Brain microvascular endothelial cell (primary cell): ENCODE measurements at regions not wholly inside any gene's neighbourhood (a gene's known extent, or its start where the extent isn't known, plus 50 kb on each side); places are given as distances from the start of the nearest gene placed in this dataset.

Experiments
- DNase-seq: peaks from one replicate; pipeline ENCODE4 v3.0.0-alpha.2; 2020
- H3K27ac ChIP-seq: fragments of 250-450 bp; sonication (Bioruptor Pico); 2 replicates; pipeline ENCODE4 v1.5.1; 2020; ENCODE audit warnings: mild to moderate bottlenecking, moderate library complexity
- H3K27me3 ChIP-seq: fragments of 250-450 bp; sonication (Bioruptor Pico); replicated peaks from 2 replicates; pipeline ENCODE4 v1.5.1; 2020; ENCODE audit warnings: mild to moderate bottlenecking
- H3K36me3 ChIP-seq: fragments of 250-450 bp; sonication (Bioruptor Pico); replicated peaks from 2 replicates; pipeline ENCODE4 v1.5.1; 2020; ENCODE audit warnings: mild to moderate bottlenecking
- H3K4me3 ChIP-seq: 2 replicates; pipeline ENCODE4 v1.5.1; 2011; ENCODE audit warnings: low read depth, mild to moderate bottlenecking, control low read depth, low read length, moderate library complexity
- CTCF ChIP-seq: IDR thresholded peaks from 2 replicates; pipeline ENCODE4 v1.5.1; 2011; ENCODE audit warnings: low read depth, mild to moderate bottlenecking, moderate library complexity, low read length, control low read depth, inconsistent platforms; ENCODE audit errors: missing control alignments
- in situ Hi-C: cut with HindIII; loops from 2 replicates; pipeline ENCODE4 v1.10.0; 2017; ENCODE audit warnings: low sequenced_read_pairs, low pct_ligation_motif_present

GRCh38 chr2:195428673-195429072 is 228.4 kb upstream of the SLC39A10 start:
- TF ChIP-seq CTCF: no peak
- Histone ChIP-seq H3K36me3 (no peaks in the 10 kb centered on the region), H3K27me3 (no peaks in the 10 kb centered on the region), H3K4me3 (no peak overlapping the region), H3K27ac (no peak overlapping the region)
- in situ Hi-C loops: no loop called here
- DNase-seq: no peak

- in situ Hi-C loops: no loop called here
- no peak for DNase-seq
- H3K27me3 ChIP-seq: no peaks in the 10 kb centered on the region
- H3K36me3 ChIP-seq: no peaks in the 10 kb centered on the region
- no peak overlapping the region for H3K4me3 ChIP-seq
- TF ChIP-seq CTCF: no peak
- H3K27ac ChIP-seq: no peak overlapping the region
Observed at GRCh38 chr2:195425328-195425727, 231.7 kb upstream of the SLC39A10 start.

- in situ Hi-C loops: no loop called here
- no peak for TF ChIP-seq CTCF
- H3K27me3 ChIP-seq: no peaks in the 10 kb centered on the region
- no peak for DNase-seq
- H3K27ac ChIP-seq: no peak overlapping the region
- no peak overlapping the region for H3K4me3 ChIP-seq
- H3K36me3 ChIP-seq: no peaks in the 10 kb centered on the region
Observed at GRCh38 chr2:195419033-195419432, 238.0 kb upstream of the SLC39A10 start.

GRCh38 chr2:195414537-195415100 is 242.4 kb upstream of the SLC39A10 start:
- Histone ChIP-seq H3K27me3 (no peaks in the 10 kb centered on the region), H3K27ac (no peak overlapping the region), H3K4me3 (no peak overlapping the region), H3K36me3 (no peaks in the 10 kb centered on the region)
- in situ Hi-C loops: no loop called here
- no peak for TF ChIP-seq CTCF
- DNase-seq: no peak

GRCh38 chr2:195413944-195414343 is 243.1 kb upstream of the SLC39A10 start:
- no peak for TF ChIP-seq CTCF
- H3K4me3 ChIP-seq: no peak overlapping the region
- no peaks in the 10 kb centered on the region for H3K27me3 ChIP-seq
- H3K27ac ChIP-seq: no peak overlapping the region
- in situ Hi-C loops: no loop called here
- DNase-seq: no peak
- H3K36me3 ChIP-seq: no peaks in the 10 kb centered on the region

- Histone ChIP-seq H3K27ac (no peak overlapping the region), H3K27me3 (no peaks in the 10 kb centered on the region), H3K4me3 (no peak overlapping the region), H3K36me3 (no peaks in the 10 kb centered on the region)
- in situ Hi-C loops: no loop called here
- no peak for TF ChIP-seq CTCF
- no peak for DNase-seq
Observed at GRCh38 chr2:195413422-195413821, 243.6 kb upstream of the SLC39A10 start.
